ENCODE measurements at regions not wholly inside any gene's neighbourhood (a gene's known extent, or its start where the extent isn't known, plus 50 kb on each side); places are given as distances from the start of the nearest gene placed in this dataset.
"Not testable (repeated sequence)": the region's sequence is repeated elsewhere in the genome, so short reads cannot be mapped to it uniquely, and the experiment has no call there.

- not testable (repeated sequence) for DNase-seq
Observed at GRCh38 chr7:52328328-52328727, 707.1 kb upstream of the POM121L12 start.

- no peak for DNase-seq
Observed at GRCh38 chr7:52325237-52325636, 710.2 kb upstream of the POM121L12 start.

GRCh38 chr7:52323202-52323746 is 712.2 kb upstream of the POM121L12 start:
- DNase-seq, result no peak

- DNase-seq, result no peak
Observed at GRCh38 chr7:52320610-52321009, 714.8 kb upstream of the POM121L12 start.

GRCh38 chr7:52317921-52318320 is 717.5 kb upstream of the POM121L12 start:
- no peak for DNase-seq

- DNase-seq, result no peak
Observed at GRCh38 chr7:52311886-52312285, 723.5 kb upstream of the POM121L12 start.

GRCh38 chr7:52309631-52310030 is 725.8 kb upstream of the POM121L12 start:
- no peak for DNase-seq

- DNase-seq, result no peak
Observed at GRCh38 chr7:52302765-52303520, 732.5 kb upstream of the POM121L12 start.

- DNase-seq, result no peak
Observed at GRCh38 chr7:52297128-52297527, 738.3 kb upstream of the POM121L12 start.

GRCh38 chr7:52294942-52295341 is 740.5 kb upstream of the POM121L12 start:
- no peak for DNase-seq

- DNase-seq, result no peak
Observed at GRCh38 chr7:52289247-52289646, 746.2 kb upstream of the POM121L12 start.

- no peak for DNase-seq
Observed at GRCh38 chr7:52287698-52288097, 747.7 kb upstream of the POM121L12 start.

- DNase-seq, result no peak
Observed at GRCh38 chr7:52285689-52286088, 749.7 kb upstream of the POM121L12 start.

- no peak for DNase-seq
Observed at GRCh38 chr7:52283335-52283734, 752.1 kb upstream of the POM121L12 start.

GRCh38 chr7:52273685-52274610 is 761.5 kb upstream of the POM121L12 start:
- no peak for DNase-seq

GRCh38 chr7:52271703-52272102 is 763.7 kb upstream of the POM121L12 start:
- DNase-seq, result no peak

GRCh38 chr7:52270301-52270700 is 765.1 kb upstream of the POM121L12 start:
- no peak for DNase-seq

GRCh38 chr7:52269669-52270068 is 765.8 kb upstream of the POM121L12 start:
- DNase-seq, result no peak

- DNase-seq, result no peak
Observed at GRCh38 chr7:52261057-52261456, 774.4 kb upstream of the POM121L12 start.

GRCh38 chr7:52260046-52260665 is 775.3 kb upstream of the POM121L12 start:
- no peak for DNase-seq

GRCh38 chr7:52257890-52258289 is 777.5 kb upstream of the POM121L12 start:
- DNase-seq, result no peak

GRCh38 chr7:52254396-52255010 is 780.9 kb upstream of the POM121L12 start:
- no peak for DNase-seq

- no peak for DNase-seq
Observed at GRCh38 chr7:52253953-52254352, 781.5 kb upstream of the POM121L12 start.

Data from CD4-positive, alpha-beta T cell treated with Interleukin-4 for 4 hours (primary cell).